Limb (tissue), 2 donors: ENCODE measurements at regions not wholly inside any gene's neighbourhood (a gene's known extent, or its start where the extent isn't known, plus 50 kb on each side); places are given as distances from the start of the nearest gene placed in this dataset.

Experiments
- DNase-seq, 2 donors: peaks; one replicate each; pipeline ENCODE4 v3.0.0-alpha.2; 2016; ENCODE audit errors: extremely low spot score in 2 of 2

- no peak for DNase-seq
These were observed 582.5 kb upstream of the RGS18 start for GRCh38 chr1:191575746-191576145.

GRCh38 chr1:191577213-191577612, 581.0 kb upstream of the RGS18 start:
- DNase-seq: no peak

GRCh38 chr1:191578281-191578680, 580.0 kb upstream of the RGS18 start:
- no peak for DNase-seq

- no peak for DNase-seq
These were observed 579.2 kb upstream of the RGS18 start for GRCh38 chr1:191579019-191579418.

GRCh38 chr1:191582169-191582568, 576.1 kb upstream of the RGS18 start:
- DNase-seq: no peak

GRCh38 chr1:191585095-191585494, 573.2 kb upstream of the RGS18 start:
- no peak for DNase-seq

GRCh38 chr1:191588905-191589304, 569.4 kb upstream of the RGS18 start:
- no peak for DNase-seq

GRCh38 chr1:191589536-191589935, 568.7 kb upstream of the RGS18 start:
- no peak for DNase-seq

- no peak for DNase-seq
These were observed 567.7 kb upstream of the RGS18 start for GRCh38 chr1:191590578-191590977.

GRCh38 chr1:191592039-191592438, 566.2 kb upstream of the RGS18 start:
- DNase-seq: no peak

- no peak for DNase-seq
These were observed 565.4 kb upstream of the RGS18 start for GRCh38 chr1:191592907-191593306.

GRCh38 chr1:191595170-191595569, 563.1 kb upstream of the RGS18 start:
- no peak for DNase-seq

GRCh38 chr1:191608367-191608766, 549.9 kb upstream of the RGS18 start:
- DNase-seq: no peak

GRCh38 chr1:191609305-191609704, 549.0 kb upstream of the RGS18 start:
- no peak for DNase-seq

GRCh38 chr1:191615101-191615821, 543.0 kb upstream of the RGS18 start:
- no peak for DNase-seq

- peak in 1 of 2 donors; percentile 31 for DNase-seq
These were observed 540.1 kb upstream of the RGS18 start for GRCh38 chr1:191618181-191618580.

GRCh38 chr1:191620883-191621282, 537.4 kb upstream of the RGS18 start:
- DNase-seq: no peak

GRCh38 chr1:191624044-191624443, 534.2 kb upstream of the RGS18 start:
- DNase-seq: no peak

- DNase-seq: no peak
These were observed 528.4 kb upstream of the RGS18 start for GRCh38 chr1:191629836-191630235.

GRCh38 chr1:191634801-191635508, 523.3 kb upstream of the RGS18 start:
- no peak for DNase-seq

- no peak for DNase-seq
These were observed 521.9 kb upstream of the RGS18 start for GRCh38 chr1:191636345-191636744.

- DNase-seq: no peak
These were observed 516.6 kb upstream of the RGS18 start for GRCh38 chr1:191641420-191642260.
